Cardiac fibroblast (primary cell): ENCODE measurements at regions not wholly inside any gene's neighbourhood (a gene's known extent, or its start where the extent isn't known, plus 50 kb on each side); places are given as distances from the start of the nearest gene placed in this dataset.

Experiments used
- DNase-seq, 2 donors: peaks; one replicate each; pipeline versions ENCODE4 v3.0.0 to v3.0.0-alpha.2; 2010; ENCODE audit warnings: low read depth in 2 of 2
- H3K4me3 ChIP-seq, 2 donors: replicated peaks in 1 of 2; 1 replicate in 1 of 2; 2 replicates in 1 of 2; pipeline ENCODE4 v1.5.1; 2011; ENCODE audit warnings: low read depth in 2 of 2, low read length in 2 of 2, mild to moderate bottlenecking in 2 of 2, moderate library complexity in 1 of 2
- TF ChIP-seq, protein P1 (sequence below): IDR thresholded peaks from one replicate; pipeline ENCODE4 v1.5.1; 2011; ENCODE audit warnings: low read depth, mild to moderate bottlenecking, low read length, inconsistent platforms

GRCh38 chr11:111089759-111090158 is 155.8 kb upstream of the POU2AF2 start:
- TF ChIP-seq, protein P1, sequence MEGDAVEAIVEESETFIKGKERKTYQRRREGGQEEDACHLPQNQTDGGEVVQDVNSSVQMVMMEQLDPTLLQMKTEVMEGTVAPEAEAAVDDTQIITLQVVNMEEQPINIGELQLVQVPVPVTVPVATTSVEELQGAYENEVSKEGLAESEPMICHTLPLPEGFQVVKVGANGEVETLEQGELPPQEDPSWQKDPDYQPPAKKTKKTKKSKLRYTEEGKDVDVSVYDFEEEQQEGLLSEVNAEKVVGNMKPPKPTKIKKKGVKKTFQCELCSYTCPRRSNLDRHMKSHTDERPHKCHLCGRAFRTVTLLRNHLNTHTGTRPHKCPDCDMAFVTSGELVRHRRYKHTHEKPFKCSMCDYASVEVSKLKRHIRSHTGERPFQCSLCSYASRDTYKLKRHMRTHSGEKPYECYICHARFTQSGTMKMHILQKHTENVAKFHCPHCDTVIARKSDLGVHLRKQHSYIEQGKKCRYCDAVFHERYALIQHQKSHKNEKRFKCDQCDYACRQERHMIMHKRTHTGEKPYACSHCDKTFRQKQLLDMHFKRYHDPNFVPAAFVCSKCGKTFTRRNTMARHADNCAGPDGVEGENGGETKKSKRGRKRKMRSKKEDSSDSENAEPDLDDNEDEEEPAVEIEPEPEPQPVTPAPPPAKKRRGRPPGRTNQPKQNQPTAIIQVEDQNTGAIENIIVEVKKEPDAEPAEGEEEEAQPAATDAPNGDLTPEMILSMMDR: no peak
- no peak for DNase-seq
- H3K4me3 ChIP-seq: no peak overlapping the region

DNA sequence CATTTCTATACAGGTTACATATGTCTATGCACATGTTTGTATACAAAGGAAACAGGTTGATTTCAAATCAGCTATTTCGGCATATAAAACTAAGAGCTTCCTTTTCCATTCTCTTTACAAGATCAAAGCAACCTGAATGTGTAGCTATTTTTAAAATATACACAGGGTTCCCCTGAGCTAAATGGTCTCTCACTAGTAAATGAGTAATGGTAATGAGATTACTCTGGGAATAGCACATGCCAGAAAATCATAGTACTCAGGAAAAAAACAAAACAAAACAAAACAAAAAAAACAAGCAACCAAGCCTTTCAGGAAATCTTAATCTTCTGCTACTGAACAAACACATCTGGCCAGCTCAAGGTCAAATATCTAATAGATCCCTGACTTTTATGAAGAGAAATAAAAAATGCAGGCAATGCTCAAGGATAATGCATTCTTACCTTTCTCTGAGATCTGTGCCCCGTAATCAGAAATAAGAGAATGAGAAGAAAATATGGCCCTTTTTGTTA is 156.6 kb upstream of the POU2AF2 start:
- TF ChIP-seq, protein P1: no peak
- no peak overlapping the region for H3K4me3 ChIP-seq
- DNase-seq: no peak

GRCh38 chr11:111086058-111086457 is 159.5 kb upstream of the POU2AF2 start:
- H3K4me3 ChIP-seq: no peak overlapping the region
- DNase-seq: no peak
- TF ChIP-seq, protein P1: no peak

DNA sequence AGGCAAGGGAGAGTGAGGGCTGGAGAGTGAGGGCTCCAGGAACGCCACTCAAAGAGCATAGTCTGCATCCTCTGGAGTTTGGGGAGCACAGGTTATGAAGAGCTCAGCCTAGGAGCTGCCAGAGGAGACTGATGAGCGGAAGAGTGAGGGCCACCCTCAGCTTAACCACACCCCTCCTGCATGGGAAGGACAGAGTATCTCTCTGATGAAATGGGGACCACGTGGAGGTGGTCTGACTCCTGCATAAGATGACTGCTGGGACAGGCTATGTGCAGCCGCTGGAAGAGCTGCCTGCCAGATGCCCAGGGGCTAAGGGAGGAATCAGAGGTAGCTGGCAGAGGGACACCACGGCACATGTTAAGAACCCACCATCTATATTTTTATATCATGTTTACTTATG is 162.9 kb upstream of the POU2AF2 start:
- TF ChIP-seq, protein P1: no peak
- DNase-seq: no peak
- no peak overlapping the region for H3K4me3 ChIP-seq

DNA sequence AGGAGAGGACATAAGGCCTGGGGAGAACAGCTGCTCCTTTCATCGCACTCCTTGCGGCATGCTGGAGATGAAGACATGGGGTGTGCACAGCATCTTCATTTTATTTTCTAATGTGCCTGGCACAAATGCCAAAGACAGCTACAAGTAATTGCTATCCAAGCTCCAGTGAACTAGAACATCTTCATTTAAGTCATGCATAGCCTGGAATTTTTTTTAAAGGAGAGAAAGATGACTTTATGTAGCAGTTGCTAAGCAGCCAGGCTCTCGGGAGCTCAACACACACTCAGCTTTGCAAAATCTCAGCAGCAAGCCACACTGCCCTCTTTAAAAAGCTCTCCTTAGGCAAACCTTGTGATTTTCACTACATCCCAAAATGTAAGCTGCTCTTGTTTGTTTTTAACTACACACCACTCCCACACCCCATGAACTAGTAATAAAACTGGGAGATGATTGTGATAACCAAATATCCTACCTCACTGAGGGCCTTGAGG is 164.5 kb upstream of the POU2AF2 start:
- TF ChIP-seq, protein P1: no peak
- DNase-seq: peak; percentile 15
- H3K4me3 ChIP-seq: no peak overlapping the region

GRCh38 chr11:111077530-111078322 is 167.8 kb upstream of the POU2AF2 start:
- DNase-seq: no peak
- TF ChIP-seq, protein P1: no peak
- H3K4me3 ChIP-seq: no peak overlapping the region

DNA sequence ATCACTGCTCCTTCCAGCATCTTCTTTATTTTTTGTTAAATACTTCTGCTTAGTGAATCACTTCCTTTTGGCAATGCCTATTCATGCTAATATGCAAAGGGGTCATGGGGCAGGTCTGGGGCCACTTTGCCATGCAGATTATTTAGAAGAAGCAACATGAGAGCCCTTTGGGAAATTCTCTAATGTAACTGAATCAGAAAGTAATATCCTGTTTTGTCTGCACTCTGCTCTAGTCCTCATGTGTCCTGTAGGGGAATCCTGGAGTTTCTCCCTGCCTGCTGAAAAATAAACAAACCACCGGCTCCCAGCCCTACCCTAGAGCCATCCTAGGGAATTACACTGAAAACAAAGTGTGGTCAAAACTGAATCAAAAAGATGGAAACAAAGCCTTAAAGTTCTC is 176.5 kb upstream of the POU2AF2 start:
- no peak overlapping the region for H3K4me3 ChIP-seq
- TF ChIP-seq, protein P1: peak; percentile 74
- DNase-seq: peak; percentile 79 to 92
